ENCODE measurements at regions not wholly inside any gene's neighbourhood (a gene's known extent, or its start where the extent isn't known, plus 50 kb on each side); places are given as distances from the start of the nearest gene placed in this dataset.

DNA sequence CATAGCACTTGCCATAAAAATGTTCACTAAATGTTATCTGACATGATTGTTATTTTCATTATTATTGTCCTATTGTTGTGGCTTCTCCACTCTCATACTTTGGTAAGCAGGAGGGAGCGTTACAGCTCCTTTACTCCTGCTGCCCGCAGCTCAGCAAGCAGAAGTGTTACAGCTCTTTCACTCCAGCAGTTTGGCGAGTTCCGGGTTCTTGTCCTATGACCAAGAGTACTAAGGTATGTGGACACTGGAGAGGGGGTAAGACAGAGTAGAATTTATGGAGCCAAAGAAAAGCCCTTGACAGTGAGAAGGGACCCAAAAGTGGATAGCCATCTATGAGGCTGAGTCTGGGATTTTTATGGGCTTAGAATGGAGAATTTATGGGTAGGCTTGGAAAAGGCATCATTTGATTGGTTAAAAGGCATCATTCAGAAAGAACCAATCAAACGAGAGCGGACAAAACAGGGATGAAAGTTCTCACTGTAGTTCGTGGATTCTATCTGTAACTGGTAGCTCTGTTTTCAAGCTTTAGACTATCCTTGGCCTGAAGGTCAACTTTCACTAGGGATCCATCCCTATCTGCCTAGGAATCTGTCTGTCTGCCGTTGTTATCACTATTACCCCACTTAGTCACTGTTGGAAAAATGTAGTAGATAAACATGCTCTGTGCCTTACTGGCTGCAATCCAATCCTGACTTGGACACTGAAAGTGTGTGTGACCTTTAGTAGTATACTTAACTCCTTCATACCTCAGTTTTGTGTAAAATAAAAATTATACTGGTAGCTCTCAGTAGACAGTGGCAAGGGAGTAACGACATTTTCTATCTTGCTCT is 545.6 kb upstream of the LCORL start:
- Histone ChIP-seq H3K27ac (ENCODE audit: low read depth, low read length) (no peak overlapping the region), H3K9me3 (ENCODE audit: control insufficient read depth in 2 of 3, low read length in 3 of 3) (no peaks in the 10 kb centered on the region), H3K27me3 (ENCODE audit: control insufficient read depth in 2 of 2, insufficient read depth in 2 of 2, low read length in 2 of 2) (no peaks in the 10 kb centered on the region), H3K36me3 (ENCODE audit: control insufficient read depth in 2 of 3, insufficient read depth in 3 of 3, low read length in 3 of 3) (no peaks in the 10 kb centered on the region), H3K4me1 (ENCODE audit: control insufficient read depth in 2 of 2, insufficient read depth in 2 of 2, low read length in 2 of 2) (no peaks in the 10 kb centered on the region), H3K4me3 (ENCODE audit: low read length) (no peak overlapping the region)
- ATAC-seq (no peak), DNase-seq (no peak)
- CTCF ChIA-PET: no interaction called here
- no peak overlapping the region for H3K4me3 Mint-ChIP-seq
- peaks cover 0 to 5% (median 2%) of the 10 kb centered on the region in 11 donors for H3K9me3 Mint-ChIP-seq
- H3K4me1 Mint-ChIP-seq: no peaks in the 10 kb centered on the region
- intact Hi-C loops (cut with micrococcal nuclease): no loop called here
- H3K36me3 Mint-ChIP-seq: no peaks in the 10 kb centered on the region
- POLR2A ChIA-PET: no interaction called here
- peaks cover 0 to 11% (median 0%) of the 10 kb centered on the region in 5 donors for H3K27me3 Mint-ChIP-seq
- no peak overlapping the region for H3K27ac Mint-ChIP-seq

DNA sequence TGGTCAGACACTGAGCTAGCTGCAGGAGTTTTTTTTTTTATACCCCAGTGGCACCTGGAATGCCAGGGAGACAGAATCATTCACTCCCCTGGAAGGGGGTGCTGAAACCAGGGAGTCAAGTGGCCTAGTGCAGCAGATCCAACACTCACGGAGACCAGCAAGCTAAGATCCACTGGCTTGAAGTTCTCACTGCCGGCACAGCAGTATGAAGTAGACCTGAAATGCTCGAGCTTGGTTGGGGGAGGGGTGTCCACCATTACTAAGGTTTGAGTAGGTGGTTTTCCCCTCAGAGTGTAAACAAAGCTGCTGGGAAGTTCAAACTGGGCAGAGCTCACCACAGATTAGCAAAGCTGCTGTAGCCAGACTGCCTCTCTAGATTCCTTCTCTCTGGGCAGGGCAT is 537.9 kb upstream of the LCORL start:
- peaks cover 0 to 12% (median 2%) of the 10 kb centered on the region in 11 donors for H3K9me3 Mint-ChIP-seq
- no peak overlapping the region for H3K27ac Mint-ChIP-seq
- no peaks in the 10 kb centered on the region for H3K27me3 ChIP-seq (ENCODE audit: control insufficient read depth in 2 of 2, insufficient read depth in 2 of 2, low read length in 2 of 2)
- no peak for DNase-seq
- no peak overlapping the region for H3K4me3 ChIP-seq (ENCODE audit: low read length)
- no peaks in the 10 kb centered on the region for H3K36me3 Mint-ChIP-seq
- H3K9me3 ChIP-seq (ENCODE audit: control insufficient read depth in 2 of 3, low read length in 3 of 3): no peaks in the 10 kb centered on the region
- no peaks in the 10 kb centered on the region for H3K4me1 ChIP-seq (ENCODE audit: control insufficient read depth in 2 of 2, insufficient read depth in 2 of 2, low read length in 2 of 2)
- CTCF ChIA-PET: no interaction called here
- H3K4me1 Mint-ChIP-seq: no peaks in the 10 kb centered on the region
- H3K27ac ChIP-seq (ENCODE audit: low read depth, low read length): no peak overlapping the region
- peaks cover 0 to 28% (median 9%) of the 10 kb centered on the region in 5 donors for H3K27me3 Mint-ChIP-seq
- ATAC-seq: no peak
- POLR2A ChIA-PET: no interaction called here
- no peak overlapping the region for H3K4me3 Mint-ChIP-seq
- intact Hi-C loops (cut with micrococcal nuclease): no loop called here
- no peaks in the 10 kb centered on the region for H3K36me3 ChIP-seq (ENCODE audit: control insufficient read depth in 2 of 3, insufficient read depth in 3 of 3, low read length in 3 of 3)

DNA sequence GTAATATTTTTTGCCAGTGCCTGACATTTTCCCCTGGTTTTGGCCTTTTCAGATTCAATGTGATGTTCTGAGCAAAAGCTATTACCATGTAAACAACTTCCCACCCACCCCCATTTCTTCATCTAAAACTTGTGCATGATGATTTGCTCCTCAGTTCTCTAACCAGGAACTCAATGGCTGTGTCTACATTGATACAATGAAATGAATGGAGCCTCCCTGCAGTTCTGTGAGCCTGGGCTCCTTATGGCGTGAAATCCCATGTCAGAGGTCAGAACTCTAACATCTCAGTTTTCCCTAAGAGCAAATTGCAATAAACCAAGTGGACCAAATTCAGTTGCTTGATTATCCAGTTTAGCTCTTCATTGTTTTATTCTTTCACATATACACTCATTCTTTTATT is 534.8 kb upstream of the LCORL start:
- intact Hi-C loops (cut with micrococcal nuclease): no loop called here
- Mint-ChIP-seq H3K9me3 (peaks cover 0 to 9% (median 0%) of the 10 kb centered on the region in 11 donors), H3K27me3 (peaks cover 0 to 37% (median 14%) of the 10 kb centered on the region in 5 donors), H3K36me3 (no peaks in the 10 kb centered on the region), H3K4me3 (no peak overlapping the region), H3K4me1 (no peaks in the 10 kb centered on the region), H3K27ac (no peak overlapping the region)
- Histone ChIP-seq H3K27me3 (ENCODE audit: control insufficient read depth in 2 of 2, insufficient read depth in 2 of 2, low read length in 2 of 2) (no peaks in the 10 kb centered on the region), H3K36me3 (ENCODE audit: control insufficient read depth in 2 of 3, insufficient read depth in 3 of 3, low read length in 3 of 3) (no peaks in the 10 kb centered on the region), H3K9me3 (ENCODE audit: control insufficient read depth in 2 of 3, low read length in 3 of 3) (no peaks in the 10 kb centered on the region), H3K4me3 (ENCODE audit: low read length) (no peak overlapping the region), H3K4me1 (ENCODE audit: control insufficient read depth in 2 of 2, insufficient read depth in 2 of 2, low read length in 2 of 2) (no peaks in the 10 kb centered on the region), H3K27ac (ENCODE audit: low read depth, low read length) (no peak overlapping the region)
- no peak for ATAC-seq
- ChIA-PET CTCF (no interaction called here), POLR2A (no interaction called here)
- no peak for DNase-seq

DNA sequence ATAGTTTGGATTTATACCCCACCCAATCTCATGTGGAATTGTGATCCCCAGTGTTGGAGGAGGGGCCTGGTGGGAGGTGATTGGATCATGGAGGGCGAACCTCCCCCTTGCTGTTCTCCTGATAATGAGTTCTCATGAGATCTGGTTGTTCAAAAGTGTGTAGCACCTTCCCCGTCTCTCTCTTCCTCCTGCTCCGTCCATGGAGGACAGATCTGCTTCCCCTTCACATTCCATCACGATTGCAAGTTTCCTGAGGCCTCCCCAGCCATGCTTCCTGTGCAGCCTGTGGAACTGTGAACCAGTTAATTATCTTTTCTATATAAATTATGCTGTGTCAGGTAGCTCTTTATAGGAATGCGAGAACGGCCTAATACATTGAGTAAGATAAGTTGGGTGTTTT is 518.8 kb upstream of the LCORL start:
- no peaks in the 10 kb centered on the region for H3K27me3 ChIP-seq (ENCODE audit: control insufficient read depth in 2 of 2, insufficient read depth in 2 of 2, low read length in 2 of 2)
- no peak overlapping the region for H3K27ac ChIP-seq (ENCODE audit: low read depth, low read length)
- H3K4me1 ChIP-seq (ENCODE audit: control insufficient read depth in 2 of 2, insufficient read depth in 2 of 2, low read length in 2 of 2): no peaks in the 10 kb centered on the region
- no peak overlapping the region for H3K4me3 ChIP-seq (ENCODE audit: low read length)
- H3K27me3 Mint-ChIP-seq: peaks cover 0 to 15% (median 13%) of the 10 kb centered on the region in 5 donors
- no peak overlapping the region for H3K27ac Mint-ChIP-seq
- ChIA-PET CTCF (no interaction called here), POLR2A (no interaction called here)
- H3K36me3 ChIP-seq (ENCODE audit: control insufficient read depth in 2 of 3, insufficient read depth in 3 of 3, low read length in 3 of 3): no peaks in the 10 kb centered on the region
- DNase-seq (no peak), ATAC-seq (no peak)
- no peaks in the 10 kb centered on the region for H3K36me3 Mint-ChIP-seq
- no peak overlapping the region for H3K4me3 Mint-ChIP-seq
- peaks cover 0 to 4% (median 0%) of the 10 kb centered on the region in 11 donors for H3K9me3 Mint-ChIP-seq
- no peaks in the 10 kb centered on the region for H3K9me3 ChIP-seq (ENCODE audit: control insufficient read depth in 2 of 3, low read length in 3 of 3)
- H3K4me1 Mint-ChIP-seq: no peaks in the 10 kb centered on the region
- intact Hi-C loops (cut with micrococcal nuclease): no loop called here

DNA sequence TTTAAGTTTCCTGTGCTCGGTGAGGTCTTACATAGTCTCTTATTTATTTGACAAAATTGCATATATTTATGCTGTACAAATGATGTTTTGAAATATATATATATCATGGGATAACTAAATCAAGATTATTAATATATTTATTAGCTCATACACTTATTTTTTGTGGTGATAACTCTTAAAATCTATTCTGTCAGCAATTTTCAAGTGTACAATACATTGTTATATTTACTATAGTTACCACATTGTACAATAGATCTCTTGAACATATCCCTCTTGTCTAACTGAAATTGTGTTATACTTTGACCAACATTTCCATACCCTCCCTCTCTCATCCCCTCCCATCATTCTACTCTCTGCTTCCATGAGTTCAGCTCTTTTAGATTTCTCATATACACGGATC is 516.6 kb upstream of the LCORL start:
- no peak overlapping the region for H3K4me3 ChIP-seq (ENCODE audit: low read length)
- DNase-seq (no peak), ATAC-seq (no peak)
- H3K9me3 ChIP-seq (ENCODE audit: control insufficient read depth in 2 of 3, low read length in 3 of 3): no peaks in the 10 kb centered on the region
- no peaks in the 10 kb centered on the region for H3K36me3 ChIP-seq (ENCODE audit: control insufficient read depth in 2 of 3, insufficient read depth in 3 of 3, low read length in 3 of 3)
- Mint-ChIP-seq H3K27ac (no peak overlapping the region), H3K4me3 (no peak overlapping the region), H3K4me1 (no peaks in the 10 kb centered on the region), H3K27me3 (peaks cover 0 to 19% (median 15%) of the 10 kb centered on the region in 5 donors), H3K36me3 (no peaks in the 10 kb centered on the region), H3K9me3 (peaks cover 0 to 6% (median 0%) of the 10 kb centered on the region in 11 donors)
- H3K27me3 ChIP-seq (ENCODE audit: control insufficient read depth in 2 of 2, insufficient read depth in 2 of 2, low read length in 2 of 2): no peaks in the 10 kb centered on the region
- H3K4me1 ChIP-seq (ENCODE audit: control insufficient read depth in 2 of 2, insufficient read depth in 2 of 2, low read length in 2 of 2): no peaks in the 10 kb centered on the region
- no peak overlapping the region for H3K27ac ChIP-seq (ENCODE audit: low read depth, low read length)
- ChIA-PET CTCF (no interaction called here), POLR2A (no interaction called here)
- intact Hi-C loops (cut with micrococcal nuclease): no loop called here

DNA sequence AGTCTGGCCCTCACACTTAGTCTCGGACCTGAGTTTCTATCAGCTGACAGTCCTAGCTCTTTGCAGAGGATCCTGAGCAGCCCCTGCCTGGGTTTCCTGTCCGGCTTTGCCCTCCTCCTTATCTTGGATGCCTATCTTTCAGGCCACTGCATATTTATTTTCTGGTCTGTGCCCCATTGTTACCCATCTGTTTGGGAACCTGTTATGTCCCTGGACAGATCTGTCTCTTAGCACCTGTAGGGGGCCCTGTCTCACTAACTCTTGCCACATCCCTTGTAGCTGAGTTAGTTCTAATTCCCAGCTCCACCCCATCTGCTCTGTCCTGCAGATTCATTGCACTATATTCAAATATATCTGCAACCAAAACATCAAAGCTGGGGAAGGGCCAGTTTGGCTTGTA is 514.9 kb upstream of the LCORL start:
- Mint-ChIP-seq H3K27me3 (peaks cover 0 to 19% (median 15%) of the 10 kb centered on the region in 5 donors), H3K36me3 (no peaks in the 10 kb centered on the region), H3K4me3 (no peak overlapping the region), H3K4me1 (no peaks in the 10 kb centered on the region), H3K9me3 (peaks cover 0 to 6% (median 0%) of the 10 kb centered on the region in 11 donors), H3K27ac (no peak overlapping the region)
- POLR2A ChIA-PET: no interaction called here
- no peak for DNase-seq
- intact Hi-C loops (cut with micrococcal nuclease): no loop called here
- Histone ChIP-seq H3K4me3 (ENCODE audit: low read length) (no peak overlapping the region), H3K27me3 (ENCODE audit: control insufficient read depth in 2 of 2, insufficient read depth in 2 of 2, low read length in 2 of 2) (no peaks in the 10 kb centered on the region), H3K9me3 (ENCODE audit: control insufficient read depth in 2 of 3, low read length in 3 of 3) (no peaks in the 10 kb centered on the region), H3K4me1 (ENCODE audit: control insufficient read depth in 2 of 2, insufficient read depth in 2 of 2, low read length in 2 of 2) (no peaks in the 10 kb centered on the region), H3K27ac (ENCODE audit: low read depth, low read length) (no peak overlapping the region), H3K36me3 (ENCODE audit: control insufficient read depth in 2 of 3, insufficient read depth in 3 of 3, low read length in 3 of 3) (no peaks in the 10 kb centered on the region)
- no peak for ATAC-seq
- CTCF ChIA-PET: no interaction called here

DNA sequence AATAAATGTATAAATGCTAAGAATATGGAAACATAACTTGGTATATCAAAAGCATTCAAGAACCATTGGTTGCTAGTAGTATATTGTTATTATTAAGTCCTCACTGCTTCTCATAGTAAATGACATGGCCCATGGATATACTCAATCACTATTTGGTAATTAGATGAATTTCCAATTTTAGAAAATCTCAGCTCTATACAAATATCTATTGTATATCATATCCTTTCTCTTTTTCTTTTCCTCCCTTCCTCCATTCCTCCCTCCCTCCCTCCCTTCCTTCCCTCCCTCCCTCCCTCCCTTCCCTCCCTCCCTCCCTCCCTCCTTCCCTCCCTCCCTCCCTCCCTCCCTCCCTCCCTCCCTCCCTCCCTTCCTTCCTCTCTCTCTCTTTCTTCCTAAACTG is 514.4 kb upstream of the LCORL start:
- POLR2A ChIA-PET: no interaction called here
- Mint-ChIP-seq H3K27ac (no peak overlapping the region), H3K4me3 (no peak overlapping the region), H3K36me3 (no peaks in the 10 kb centered on the region), H3K27me3 (peaks cover 0 to 19% (median 15%) of the 10 kb centered on the region in 5 donors), H3K9me3 (peaks cover 0 to 6% (median 0%) of the 10 kb centered on the region in 11 donors), H3K4me1 (no peaks in the 10 kb centered on the region)
- intact Hi-C loops (cut with micrococcal nuclease): no loop called here
- H3K4me1 ChIP-seq (ENCODE audit: control insufficient read depth in 2 of 2, insufficient read depth in 2 of 2, low read length in 2 of 2): no peaks in the 10 kb centered on the region
- ATAC-seq (no peak), DNase-seq (no peak)
- H3K27me3 ChIP-seq (ENCODE audit: control insufficient read depth in 2 of 2, insufficient read depth in 2 of 2, low read length in 2 of 2): no peaks in the 10 kb centered on the region
- no peaks in the 10 kb centered on the region for H3K9me3 ChIP-seq (ENCODE audit: control insufficient read depth in 2 of 3, low read length in 3 of 3)
- CTCF ChIA-PET: no interaction called here
- H3K4me3 ChIP-seq (ENCODE audit: low read length): no peak overlapping the region
- no peak overlapping the region for H3K27ac ChIP-seq (ENCODE audit: low read depth, low read length)
- no peaks in the 10 kb centered on the region for H3K36me3 ChIP-seq (ENCODE audit: control insufficient read depth in 2 of 3, insufficient read depth in 3 of 3, low read length in 3 of 3)
